CD14-positive monocyte (primary cell): ENCODE measurements at regions not wholly inside any gene's neighbourhood (a gene's known extent, or its start where the extent isn't known, plus 50 kb on each side); places are given as distances from the start of the nearest gene placed in this dataset.
A peak's percentile ranks its signal among the peaks of the same experiment; 100 is the strongest.

Experiments
- DNase-seq, 3 donors: peaks; one replicate each; pipeline ENCODE4 v3.0.0-alpha.2; 2011 to 2022
- H2AFZ ChIP-seq: 2 replicates; pipeline ENCODE4 v1.6.0; 2012; ENCODE audit warnings: mild to moderate bottlenecking, low read depth, low read length, inconsistent platforms; ENCODE audit not compliant: insufficient read depth, poor library complexity, severe bottlenecking
- H3K27ac ChIP-seq, 2 donors: 1 replicate in 1 of 2; 2 replicates in 1 of 2; pipeline ENCODE4 v1.5.1; 2012 to 2013; ENCODE audit warnings: low read length in 2 of 2, control low read depth in 1 of 2, inconsistent platforms in 1 of 2, low read depth in 1 of 2, mild to moderate bottlenecking in 1 of 2
- H3K27me3 ChIP-seq, 2 donors: one replicate each; pipeline versions ENCODE4 v1.6.0 to v1.6.1; 2011 to 2013; ENCODE audit warnings: low read length in 2 of 2; ENCODE audit not compliant: control insufficient read depth in 2 of 2, insufficient read depth in 2 of 2
- H3K36me3 ChIP-seq, 2 donors: replicated peaks in 1 of 2; 1 replicate in 1 of 2; 2 replicates in 1 of 2; pipeline versions ENCODE4 v1.5.1 to v1.6.1; 2012 to 2013; ENCODE audit warnings: low read length in 2 of 2, control low read depth in 1 of 2, inconsistent platforms in 1 of 2, mild to moderate bottlenecking in 1 of 2; ENCODE audit not compliant: insufficient read depth in 2 of 2, control insufficient read depth in 1 of 2
- H3K4me1 ChIP-seq, 2 donors: 1 replicate in 1 of 2; 2 replicates in 1 of 2; pipeline versions ENCODE4 v1.5.1 to v1.6.1; 2012 to 2013; ENCODE audit warnings: low read length in 2 of 2, control low read depth in 1 of 2, inconsistent platforms in 1 of 2, mild to moderate bottlenecking in 1 of 2, moderate library complexity in 1 of 2; ENCODE audit not compliant: insufficient read depth in 2 of 2, control insufficient read depth in 1 of 2
- H3K4me2 ChIP-seq: replicated peaks from 2 replicates; pipeline ENCODE3; 2012; ENCODE audit warnings: low read length, moderate library complexity, mild to moderate bottlenecking; ENCODE audit not compliant: poor library complexity, severe bottlenecking; ENCODE audit errors: extremely low read depth
- H3K4me3 ChIP-seq, 3 experiments: fragments of 200-600 bp in 1 of 3; sonication (generic) in 1 of 3; replicated peaks in 1 of 3; 1 replicate in 2 of 3; 2 replicates in 1 of 3; pipeline ENCODE4 v1.5.1; 2011 to 2013; ENCODE audit warnings: low read length in 3 of 3, mild to moderate bottlenecking in 3 of 3, control low read depth in 2 of 3, low read depth in 2 of 3, inconsistent platforms in 1 of 3, moderate library complexity in 1 of 3
- H3K79me2 ChIP-seq: 2 replicates; pipeline ENCODE4 v1.6.0; 2012; ENCODE audit warnings: mild to moderate bottlenecking, control low read depth, inconsistent platforms, low read length, moderate library complexity; ENCODE audit not compliant: insufficient read depth
- H3K9ac ChIP-seq: 2 replicates; pipeline ENCODE4 v1.6.0; 2017; ENCODE audit warnings: low read length, mild to moderate bottlenecking; ENCODE audit not compliant: insufficient read depth, poor library complexity, severe bottlenecking
- H3K9me3 ChIP-seq, 2 donors: replicated peaks in 1 of 2; 1 replicate in 1 of 2; 2 replicates in 1 of 2; pipeline versions ENCODE4 v1.5.1 to v1.6.1; 2012 to 2013; ENCODE audit warnings: low read length in 2 of 2, control low read depth in 1 of 2; ENCODE audit not compliant: control insufficient read depth in 1 of 2, insufficient read depth in 1 of 2
- H4K20me1 ChIP-seq: 2 replicates; pipeline ENCODE4 v1.6.0; 2012; ENCODE audit warnings: mild to moderate bottlenecking, low read length, control low read depth, moderate library complexity; ENCODE audit not compliant: insufficient read depth
- H3K27ac Mint-ChIP-seq, 7 donors: one replicate each; pipeline ENCODE4 v1.8.0; 2020; ENCODE audit warnings: mild to moderate bottlenecking in 7 of 7, mixed read lengths in 7 of 7, moderate library complexity in 6 of 7, inconsistent platforms in 2 of 7
- H3K27me3 Mint-ChIP-seq, 3 donors: one replicate each; pipeline ENCODE4 v1.8.0; 2021 to 2022; ENCODE audit warnings: low read depth in 3 of 3, mild to moderate bottlenecking in 3 of 3, mixed read lengths in 3 of 3, moderate library complexity in 3 of 3, inconsistent platforms in 1 of 3
- H3K36me3 Mint-ChIP-seq, 2 donors: one replicate each; pipeline ENCODE4 v1.8.0; 2020; ENCODE audit warnings: mixed read lengths in 2 of 2, inconsistent platforms in 1 of 2, mild to moderate bottlenecking in 1 of 2
- H3K4me1 Mint-ChIP-seq: one replicate; pipeline ENCODE4 v1.8.0; 2020; ENCODE audit warnings: mild to moderate bottlenecking, mixed read lengths
- H3K4me3 Mint-ChIP-seq, 2 donors: one replicate each; pipeline ENCODE4 v1.8.0; 2020; ENCODE audit warnings: mild to moderate bottlenecking in 2 of 2, mixed read lengths in 2 of 2, moderate library complexity in 1 of 2
- H3K9me3 Mint-ChIP-seq, 7 donors: one replicate each; pipeline ENCODE4 v1.8.0; 2020 to 2022; ENCODE audit warnings: mixed read lengths in 7 of 7, mild to moderate bottlenecking in 6 of 7, moderate library complexity in 6 of 7, inconsistent platforms in 2 of 7
- WGBS: methylation state at CpG from one replicate; pipeline ENCODE4 v1.1.5; 2013; ENCODE audit warnings: missing lambda C conversion rate; ENCODE audit not compliant: insufficient coverage; 5-methylcytosine and 5-hydroxymethylcytosine counted together
- intact Hi-C, 2 donors: fragments of 100-400 bp; cut with micrococcal nuclease; formaldehyde crosslinking; loops; one replicate each; pipeline versions ENCODE4 v1.15.0 to v1.15.1; 2023
- TF ChIP-seq, protein P1 (sequence below): fragments of 200-600 bp; IDR thresholded peaks from one replicate; pipeline ENCODE4 v1.8.0; 2022; ENCODE audit warnings: antibody characterized with exemption, mild to moderate bottlenecking

DNA sequence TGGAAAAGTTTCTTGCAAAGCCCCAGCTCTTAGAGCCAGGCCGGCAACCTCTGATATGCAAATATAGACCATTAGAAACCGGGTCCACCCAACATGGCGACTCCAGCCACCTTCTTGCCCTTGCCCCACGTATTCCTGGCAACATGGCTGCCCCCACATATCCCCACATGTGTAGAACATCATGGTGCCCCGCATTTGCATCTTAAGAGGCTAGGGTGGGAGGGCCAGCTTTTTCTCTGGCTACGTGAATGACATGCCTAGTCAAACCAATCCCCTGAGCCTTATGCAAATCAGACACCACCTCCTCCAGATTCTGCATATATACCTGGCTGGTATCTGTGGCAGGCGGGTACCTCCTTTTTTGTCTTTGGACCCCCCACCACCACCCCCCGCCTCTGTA is 106.1 kb upstream of the PTPRT start:
- Histone ChIP-seq H3K4me2 (no peak overlapping the region), H3K79me2 (no peaks in the 10 kb centered on the region), H3K27ac (no peak overlapping the region), H3K27me3 (no peaks in the 10 kb centered on the region), H3K36me3 (no peaks in the 10 kb centered on the region), H2AFZ (no peak overlapping the region), H3K9ac (no peak overlapping the region), H3K4me3 (no peak overlapping the region), H3K9me3 (peaks cover 0 to 6% of the 10 kb centered on the region in 2 donors), H4K20me1 (no peaks in the 10 kb centered on the region), H3K4me1 (no peaks in the 10 kb centered on the region)
- Mint-ChIP-seq H3K4me1 (no peaks in the 10 kb centered on the region), H3K4me3 (no peak overlapping the region), H3K27me3 (peaks cover 0 to 4% (median 4%) of the 10 kb centered on the region in 3 donors), H3K36me3 (no peaks in the 10 kb centered on the region), H3K9me3 (peaks cover 0 to 18% (median 7%) of the 10 kb centered on the region in 7 donors), H3K27ac (peak overlapping the region in 1 of 7 donors; percentile 8)
- WGBS = 96% methylated on average over 4 of the region's 8 CpGs
- intact Hi-C loops = no loop called here
- TF ChIP-seq, protein P1, sequence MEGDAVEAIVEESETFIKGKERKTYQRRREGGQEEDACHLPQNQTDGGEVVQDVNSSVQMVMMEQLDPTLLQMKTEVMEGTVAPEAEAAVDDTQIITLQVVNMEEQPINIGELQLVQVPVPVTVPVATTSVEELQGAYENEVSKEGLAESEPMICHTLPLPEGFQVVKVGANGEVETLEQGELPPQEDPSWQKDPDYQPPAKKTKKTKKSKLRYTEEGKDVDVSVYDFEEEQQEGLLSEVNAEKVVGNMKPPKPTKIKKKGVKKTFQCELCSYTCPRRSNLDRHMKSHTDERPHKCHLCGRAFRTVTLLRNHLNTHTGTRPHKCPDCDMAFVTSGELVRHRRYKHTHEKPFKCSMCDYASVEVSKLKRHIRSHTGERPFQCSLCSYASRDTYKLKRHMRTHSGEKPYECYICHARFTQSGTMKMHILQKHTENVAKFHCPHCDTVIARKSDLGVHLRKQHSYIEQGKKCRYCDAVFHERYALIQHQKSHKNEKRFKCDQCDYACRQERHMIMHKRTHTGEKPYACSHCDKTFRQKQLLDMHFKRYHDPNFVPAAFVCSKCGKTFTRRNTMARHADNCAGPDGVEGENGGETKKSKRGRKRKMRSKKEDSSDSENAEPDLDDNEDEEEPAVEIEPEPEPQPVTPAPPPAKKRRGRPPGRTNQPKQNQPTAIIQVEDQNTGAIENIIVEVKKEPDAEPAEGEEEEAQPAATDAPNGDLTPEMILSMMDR = no peak
- DNase-seq = no peak

GRCh38 chr20:43295263-43295662 is 105.6 kb upstream of the PTPRT start:
- Histone ChIP-seq H3K79me2 (no peaks in the 10 kb centered on the region), H3K4me1 (no peaks in the 10 kb centered on the region), H3K4me3 (no peak overlapping the region), H2AFZ (no peak overlapping the region), H4K20me1 (no peaks in the 10 kb centered on the region), H3K4me2 (no peak overlapping the region), H3K27ac (no peak overlapping the region), H3K9ac (no peak overlapping the region), H3K27me3 (no peaks in the 10 kb centered on the region), H3K9me3 (peaks cover 0 to 6% of the 10 kb centered on the region in 2 donors), H3K36me3 (no peaks in the 10 kb centered on the region)
- TF ChIP-seq, protein P1 = no peak
- intact Hi-C loops = no loop called here
- Mint-ChIP-seq H3K27ac (no peak overlapping the region), H3K4me1 (no peaks in the 10 kb centered on the region), H3K9me3 (peaks cover 0 to 19% (median 7%) of the 10 kb centered on the region in 7 donors), H3K27me3 (peaks cover 0 to 4% (median 4%) of the 10 kb centered on the region in 3 donors), H3K4me3 (no peak overlapping the region), H3K36me3 (no peaks in the 10 kb centered on the region)
- DNase-seq = no peak
- WGBS = 92% methylated on average over 9 of the region's 9 CpGs
